ENCODE measurements at regions not wholly inside any gene's neighbourhood (a gene's known extent, or its start where the extent isn't known, plus 50 kb on each side); places are given as distances from the start of the nearest gene placed in this dataset.
"Not testable (repeated sequence)": the region's sequence is repeated elsewhere in the genome, so short reads cannot be mapped to it uniquely, and the experiment has no call there.

DNA sequence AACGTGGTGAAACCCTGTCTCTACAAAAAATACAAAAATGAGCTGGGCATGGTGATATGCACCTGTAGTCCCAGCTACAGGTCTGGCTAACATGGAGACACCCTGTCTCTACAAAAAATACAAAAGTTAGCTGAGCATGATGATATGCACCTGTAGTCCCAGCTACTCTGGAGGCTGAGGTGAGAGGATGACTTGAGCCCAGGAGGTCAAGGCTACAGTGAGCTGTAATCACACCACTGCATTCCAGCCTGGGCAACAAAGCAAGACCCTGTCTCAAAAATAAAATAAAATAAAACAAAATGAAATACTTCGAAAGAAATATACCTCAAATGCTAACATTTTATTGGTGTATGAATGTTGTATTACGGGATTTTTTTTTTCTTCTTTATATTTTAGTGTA is 107.6 kb upstream of the EGLN3 start:
- DNase-seq: no peak

GRCh38 chr14:34056046-34056445 is 105.2 kb upstream of the EGLN3 start:
- no peak for DNase-seq

DNA sequence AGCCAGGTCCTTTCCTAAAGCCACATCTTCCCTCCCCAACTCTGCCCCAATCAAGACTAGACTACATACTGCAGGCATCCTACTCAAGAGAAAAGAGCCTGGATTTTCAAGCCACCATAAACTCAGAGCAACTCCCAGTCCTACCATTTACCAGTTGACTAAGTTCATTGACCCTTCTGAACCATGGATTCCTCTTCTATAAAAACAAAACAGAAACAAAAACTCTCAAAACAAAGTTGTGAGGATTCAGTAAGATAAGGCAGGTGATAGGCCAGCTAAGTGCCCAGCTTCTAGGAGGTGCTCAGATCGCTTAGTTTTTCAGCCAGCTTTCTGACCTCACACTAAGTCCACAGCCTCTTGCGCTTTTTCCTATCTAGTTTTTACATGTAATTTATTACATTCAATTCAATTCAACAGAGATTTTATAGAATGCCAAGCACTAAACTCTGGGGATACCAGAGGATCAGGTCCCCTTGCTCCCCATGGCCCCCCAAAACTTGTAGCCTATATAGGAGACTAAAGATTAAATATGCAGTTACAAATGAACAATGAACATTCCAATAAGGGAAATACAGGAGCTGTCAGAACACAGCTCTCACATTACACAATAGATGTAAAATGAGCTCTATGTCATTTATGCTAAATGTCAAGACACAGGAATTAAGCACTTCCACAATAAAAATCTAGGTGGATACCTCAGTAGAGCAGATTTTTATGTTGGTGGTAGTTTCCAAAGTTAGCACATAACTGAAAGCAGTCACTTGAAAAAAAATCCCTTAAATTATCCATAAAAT is 104.5 kb upstream of the EGLN3 start:
- no peak for DNase-seq

- no peak for DNase-seq
These were observed 102.8 kb upstream of the EGLN3 start for GRCh38 chr14:34053666-34054065.

DNA sequence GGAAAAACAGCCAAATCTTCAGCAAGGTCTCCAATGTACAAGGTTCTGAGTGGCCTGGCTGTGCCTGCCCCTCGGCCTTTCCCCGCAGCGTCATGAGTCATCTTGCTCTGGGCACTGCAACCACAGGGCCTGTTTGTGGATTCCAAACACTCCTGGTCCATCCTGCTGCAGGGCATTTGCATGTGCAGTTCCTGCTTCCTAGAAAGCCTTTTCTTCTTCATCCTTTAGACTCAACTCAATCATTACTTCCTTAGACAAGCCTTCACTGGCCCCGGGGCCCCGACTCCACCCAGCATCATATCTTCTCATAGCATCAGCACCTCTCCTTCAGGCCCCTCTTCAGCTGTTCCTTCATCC is 101.8 kb upstream of the EGLN3 start:
- DNase-seq: no peak

- DNase-seq: no peak
These were observed 101.2 kb upstream of the EGLN3 start for GRCh38 chr14:34051966-34052657.

DNA sequence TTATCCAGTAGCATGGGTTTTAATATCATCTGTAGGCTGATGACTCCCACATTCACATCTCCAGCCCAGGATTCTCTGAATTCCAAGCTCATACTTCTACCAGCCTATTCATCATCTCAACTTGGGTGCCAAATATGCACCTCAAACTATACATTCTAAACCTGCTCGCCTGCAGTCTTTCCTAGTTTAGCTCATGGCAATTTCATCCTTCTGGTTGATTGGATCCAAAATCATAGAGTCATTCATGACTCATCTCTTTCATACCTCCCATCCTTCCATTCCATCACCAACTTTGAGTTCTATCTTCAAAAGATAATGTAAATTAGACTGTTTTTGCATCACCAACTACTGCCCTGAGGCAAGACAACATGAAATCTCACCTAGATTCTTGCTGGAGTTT is 99.7 kb upstream of the EGLN3 start:
- no peak for DNase-seq

- DNase-seq: no peak
These were observed 98.9 kb upstream of the EGLN3 start for GRCh38 chr14:34049790-34050189.

DNA sequence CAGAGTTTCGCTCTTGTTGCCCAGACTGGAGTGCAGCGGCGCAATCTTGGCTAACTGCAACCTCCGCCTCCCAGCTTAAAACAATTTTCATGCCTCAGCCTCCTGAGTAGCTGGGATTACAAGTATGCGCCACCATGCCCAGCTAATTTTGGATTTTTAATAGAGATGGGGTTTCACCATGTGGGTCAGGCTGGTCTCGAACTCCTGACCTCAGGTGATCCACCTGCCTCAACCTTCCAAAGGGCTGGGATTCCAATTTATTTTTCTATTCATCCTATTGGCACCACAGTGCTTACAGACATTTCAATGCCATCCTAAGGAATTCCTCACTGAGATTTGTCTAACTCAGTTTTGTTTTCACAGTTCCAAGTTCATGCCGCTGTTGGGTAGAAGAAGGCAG is 98.3 kb upstream of the EGLN3 start:
- DNase-seq: not testable (repeated sequence)

- no peak for DNase-seq
These were observed 96.1 kb upstream of the EGLN3 start for GRCh38 chr14:34046799-34047520.

GRCh38 chr14:34044666-34045306 is 93.9 kb upstream of the EGLN3 start:
- no peak for DNase-seq

DNA sequence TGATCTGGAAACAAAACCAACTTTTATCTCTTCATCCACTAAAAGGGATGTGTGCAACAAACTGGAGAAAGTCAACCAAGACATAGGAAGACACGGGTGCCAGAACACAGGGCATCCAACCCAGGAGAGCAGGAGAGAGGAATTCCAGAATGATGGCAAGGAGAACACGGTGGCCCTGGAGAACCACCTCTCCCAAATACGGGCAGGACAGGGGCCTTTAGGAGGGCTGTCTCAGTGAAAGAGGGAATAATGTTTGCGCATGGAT is 93.4 kb upstream of the EGLN3 start:
- no peak for DNase-seq

DNA sequence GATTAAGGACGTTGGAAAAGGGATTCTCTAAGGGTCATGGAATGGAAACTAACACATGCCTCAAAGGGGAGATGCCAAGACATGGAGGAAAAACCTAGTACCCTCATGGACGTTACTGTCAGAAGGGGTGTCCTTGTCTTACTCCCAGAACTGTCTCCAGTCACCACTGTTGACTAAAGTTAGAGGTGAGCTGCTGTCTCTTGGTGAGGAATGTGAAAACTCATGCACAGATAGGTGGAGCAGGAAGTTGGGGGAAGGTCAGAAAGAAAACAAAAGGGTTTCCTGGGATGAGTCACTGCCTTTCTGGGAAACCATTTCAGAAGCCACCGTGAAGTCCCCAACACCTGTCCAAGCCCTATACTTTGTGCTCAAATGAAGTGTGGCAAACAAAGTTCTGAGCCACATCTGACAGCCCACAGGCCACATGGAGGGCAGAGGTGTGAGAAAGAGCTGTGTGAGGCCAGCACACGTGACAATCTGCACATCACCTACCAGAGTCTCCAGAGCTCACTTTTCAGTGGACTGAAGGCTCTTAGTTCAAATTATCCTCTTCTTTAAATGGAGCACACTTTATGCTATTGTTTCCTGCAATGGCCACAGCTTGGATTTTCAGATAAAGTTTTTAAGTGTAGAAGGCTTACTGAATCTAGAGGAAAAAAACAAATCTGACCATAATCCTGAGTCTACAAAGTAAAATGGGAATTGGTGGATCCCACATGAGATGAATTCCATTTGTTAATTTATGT is 92.9 kb upstream of the EGLN3 start:
- DNase-seq: peak; percentile 80

DNA sequence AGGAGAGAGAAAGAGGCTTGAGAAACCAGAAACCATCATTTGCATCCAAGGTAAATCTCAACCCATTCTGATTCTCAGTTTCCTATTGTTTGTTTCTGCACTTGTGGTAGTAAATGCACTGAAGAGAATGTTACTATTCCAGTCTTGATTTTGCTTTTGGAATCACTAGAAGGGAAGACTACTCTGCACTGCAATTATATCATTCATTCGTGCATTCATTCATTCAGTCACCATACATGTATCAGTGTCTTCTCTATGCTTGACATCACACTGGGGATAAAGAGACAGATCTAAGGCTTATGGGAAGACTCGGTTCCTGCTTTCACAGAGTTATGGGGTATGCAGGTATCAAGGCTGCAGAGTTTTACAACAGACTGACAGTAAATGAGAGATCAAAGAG is 90.3 kb upstream of the EGLN3 start:
- DNase-seq: no peak

DNA sequence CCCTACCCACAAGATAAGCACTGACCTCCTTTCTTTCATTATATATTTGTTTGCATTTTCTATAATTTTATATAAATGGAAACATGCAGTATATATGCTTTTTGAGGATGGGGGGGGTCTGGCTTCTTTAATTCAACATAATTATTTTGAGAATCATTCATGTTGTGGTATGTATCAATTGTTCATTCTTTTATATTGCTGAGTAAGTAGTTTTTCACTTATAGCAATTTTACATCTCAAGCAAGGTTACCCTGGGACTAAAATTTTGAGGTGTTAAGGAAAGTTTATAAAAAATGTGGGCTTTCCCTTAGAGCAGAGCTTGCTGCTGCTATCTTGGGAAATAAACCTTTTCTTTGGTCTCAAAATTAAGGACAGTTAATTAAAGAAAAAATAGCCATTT is 89.9 kb upstream of the EGLN3 start:
- DNase-seq: no peak

DNA sequence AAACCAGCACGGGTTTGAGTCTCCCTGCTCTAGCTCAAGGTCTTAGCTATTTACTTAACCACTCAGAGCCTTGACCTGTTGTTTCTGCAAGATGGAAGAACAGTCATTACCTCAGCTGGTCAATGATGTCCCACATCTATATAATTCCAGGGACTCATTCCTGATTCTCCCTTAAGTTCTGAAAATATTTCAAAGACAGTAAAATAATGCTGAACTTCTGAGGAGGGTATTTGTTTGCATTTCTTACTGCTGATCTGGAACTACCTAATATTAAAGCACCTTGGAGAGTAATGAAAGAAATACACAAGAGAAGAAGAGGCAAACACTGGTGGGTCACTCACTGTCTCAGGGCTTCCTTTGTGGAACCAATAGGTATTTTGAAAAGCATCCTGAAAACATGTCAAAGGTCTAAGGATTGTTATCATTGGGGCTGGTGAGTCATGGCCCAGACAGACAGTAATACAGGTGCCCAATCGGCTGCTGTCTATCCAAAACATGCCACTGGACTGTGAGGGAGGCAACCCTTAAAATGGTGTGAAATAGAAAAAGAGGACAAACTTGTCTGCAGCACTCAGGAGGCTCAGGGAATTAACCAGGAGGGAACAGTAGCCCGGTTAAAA is 88.7 kb upstream of the EGLN3 start:
- DNase-seq: no peak

DNA sequence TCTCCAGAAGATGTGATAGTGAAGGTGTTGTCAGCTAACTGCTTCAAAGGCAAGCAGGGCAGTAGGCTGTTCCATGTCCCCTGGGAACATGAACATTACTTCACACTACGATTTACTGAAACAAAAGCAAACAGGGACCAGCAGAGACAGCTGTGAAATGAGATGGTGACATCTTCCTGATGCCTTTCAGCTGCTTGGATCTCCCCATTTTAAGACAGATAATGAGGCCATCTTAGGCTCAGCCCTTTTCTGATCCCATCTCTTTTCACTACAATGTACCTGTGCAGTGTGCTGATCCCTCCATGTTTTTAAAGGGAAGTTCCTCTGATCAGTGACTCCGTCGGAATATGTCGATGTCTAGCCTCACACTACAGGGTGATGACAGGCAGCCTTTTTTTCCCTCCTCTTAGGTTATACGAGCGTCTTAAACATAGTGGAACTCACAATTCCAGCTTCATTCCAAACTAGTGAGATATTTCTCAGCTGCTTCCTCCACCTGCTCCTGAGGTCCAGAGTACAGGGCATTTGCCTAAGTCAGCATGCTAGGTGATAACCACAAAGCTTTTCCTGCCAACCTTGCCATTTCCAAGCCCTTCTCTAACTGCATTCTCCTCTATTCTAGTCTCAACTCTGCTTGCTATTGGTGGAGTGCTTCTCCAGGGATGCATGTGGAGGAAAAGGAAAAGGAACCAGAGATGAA is 87.6 kb upstream of the EGLN3 start:
- DNase-seq: no peak

DNA sequence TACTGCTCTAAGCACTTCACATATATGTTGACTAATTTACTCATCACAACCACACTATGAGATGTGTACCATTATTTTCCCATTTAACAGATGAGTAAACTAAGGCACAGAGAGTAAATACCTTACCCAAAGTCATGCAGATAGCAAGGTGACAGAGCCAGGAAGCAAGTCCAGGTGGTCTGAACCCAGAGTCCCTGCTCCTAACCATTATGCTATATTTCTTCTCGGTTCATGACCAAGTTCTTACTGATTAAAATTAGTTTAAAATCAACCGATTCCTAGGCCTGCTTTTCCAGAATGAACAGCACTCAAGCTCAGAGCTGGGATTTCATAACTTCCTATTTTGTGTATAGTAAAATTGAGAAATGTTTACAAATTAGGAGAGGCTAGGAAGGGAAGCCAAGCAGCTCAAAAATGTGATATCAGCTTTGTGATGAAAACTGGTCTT is 85.5 kb upstream of the EGLN3 start:
- DNase-seq: no peak

GRCh38 chr14:34035934-34036250 is 85.0 kb upstream of the EGLN3 start:
- no peak for DNase-seq

- DNase-seq: no peak
These were observed 84.5 kb upstream of the EGLN3 start for GRCh38 chr14:34035177-34035933.

DNA sequence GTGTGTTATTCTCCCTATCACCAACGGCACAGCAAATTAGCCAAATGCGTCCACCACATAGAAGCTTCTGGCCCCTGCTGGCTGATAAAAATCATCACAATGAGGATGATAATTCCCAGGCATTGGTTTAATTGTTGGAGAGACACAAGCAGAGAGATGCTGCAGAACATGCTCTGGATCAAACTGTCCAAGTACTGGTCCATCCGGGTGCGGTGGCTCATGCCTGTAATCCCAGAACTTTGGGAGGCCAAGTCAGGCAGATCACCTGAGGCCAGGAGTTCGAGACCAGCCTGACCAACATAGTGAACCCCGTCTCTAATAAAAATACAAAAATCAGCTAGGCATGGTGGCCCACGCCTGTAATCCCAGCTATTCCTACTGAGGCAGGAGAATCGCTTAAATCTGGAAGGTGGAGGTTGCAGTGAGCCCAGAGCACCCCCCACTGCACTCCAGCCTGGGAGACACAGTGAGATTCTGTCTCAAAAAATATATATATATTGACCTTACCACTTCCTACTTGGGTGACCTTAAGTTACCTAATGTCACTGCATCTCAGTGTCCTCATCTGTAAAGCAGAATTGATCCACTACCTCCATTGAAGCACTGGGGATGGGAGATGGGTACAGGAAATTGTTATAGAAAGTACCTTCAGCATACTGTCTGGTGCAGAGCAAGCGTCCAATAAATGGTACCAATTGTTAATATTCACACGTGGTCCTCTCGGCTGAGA is 83.7 kb upstream of the EGLN3 start:
- no peak for DNase-seq

Measured in activated effector memory CD4-positive, alpha-beta T cell treated with anti-CD3 and anti-CD28 coated beads, Interleukin-2, amount 50 U/mL, for 16 hours (primary cell).